ENCODE measurements at regions not wholly inside any gene's neighbourhood (a gene's known extent, or its start where the extent isn't known, plus 50 kb on each side); places are given as distances from the start of the nearest gene placed in this dataset.

GRCh38 chr6:938271-938905, 245.4 kb upstream of the EXOC2 start:
- TF ChIP-seq EZH2 (IDR thresholded peaks at IDR 0.05; ENCODE audit: insufficient read depth, poor library complexity, severe bottlenecking) (no peak), EZH2phosphoT487 (IDR thresholded peaks at IDR 0.05; ENCODE audit: insufficient read depth, low read depth) (no peak)

Measured in GM23248 (cell line).